IMR-90 (cell line): ENCODE measurements at regions not wholly inside any gene's neighbourhood (a gene's known extent, or its start where the extent isn't known, plus 50 kb on each side); places are given as distances from the start of the nearest gene placed in this dataset.

ENCODE experiments used
- ATAC-seq: fragments of 200-7000 bp; cut with Tn5 transposase; 2 replicates; pipeline ENCODE4 v1.9.1; 2020; ENCODE audit warnings: low read depth, mild to moderate bottlenecking, moderate library complexity
- BruUV-seq: library from RNA; stranded (reverse); fragments of 400-500 nt; replicated peaks from 2 replicates; lab custom pipeline; 2021; lab: Mats Ljungman, UMichigan
- CTCF ChIA-PET: fragments of 300-600 bp; formaldehyde crosslinking; extraction: SDS; loops from one replicate; lab custom pipeline; 2021; ENCODE audit warnings: antibody characterized with exemption; lab: Yijun Ruan, JAX
- POLR2A ChIA-PET: fragments of 300-600 bp; sonication (Branson Sonifier 250); formaldehyde crosslinking; loops from one replicate; lab custom pipeline; 2022; ENCODE audit warnings: antibody characterized with exemption; ENCODE audit not compliant: unreplicated experiment; lab: Charles Lee
- DNase-seq: peaks from one replicate; pipeline ENCODE4 v3.0.0; 2013
- H2AFZ ChIP-seq: replicated peaks from 2 replicates; pipeline ENCODE3; 2013; ENCODE audit warnings: low read length, mild to moderate bottlenecking; ENCODE audit not compliant: poor library complexity
- H2AK5ac ChIP-seq: 2 replicates; pipeline ENCODE4 v1.6.1; 2013; ENCODE audit warnings: low read depth, low read length, inconsistent platforms
- H2AK9ac ChIP-seq: replicated peaks from 2 replicates; pipeline ENCODE3; 2013; ENCODE audit warnings: mild to moderate bottlenecking, low read depth, low read length, moderate library complexity; ENCODE audit not compliant: poor library complexity
- H2BK120ac ChIP-seq: 2 replicates; pipeline ENCODE4 v1.6.1; 2013; ENCODE audit warnings: low read depth, low read length, inconsistent platforms
- H2BK15ac ChIP-seq: 3 replicates; pipeline ENCODE4 v1.6.1; 2013; ENCODE audit warnings: low read depth, low read length, inconsistent platforms
- H2BK20ac ChIP-seq: 2 replicates; pipeline ENCODE4 v1.6.1; 2013; ENCODE audit warnings: low read depth, mild to moderate bottlenecking, inconsistent platforms, low read length, moderate library complexity
- H2BK5ac ChIP-seq: 2 replicates; pipeline ENCODE4 v1.6.1; 2013; ENCODE audit warnings: mild to moderate bottlenecking, low read depth, low read length, inconsistent platforms; ENCODE audit not compliant: poor library complexity, severe bottlenecking
- H3K14ac ChIP-seq: replicated peaks from 2 replicates; pipeline ENCODE4 v1.6.1; 2013; ENCODE audit warnings: low read depth, low read length, inconsistent platforms
- H3K18ac ChIP-seq: 2 replicates; pipeline ENCODE4 v1.6.1; 2013; ENCODE audit warnings: low read depth, low read length, control low read depth
- H3K23ac ChIP-seq: 2 replicates; pipeline ENCODE4 v1.6.1; 2013; ENCODE audit warnings: low read depth, low read length, inconsistent platforms
- H3K27ac ChIP-seq: 2 replicates; pipeline ENCODE4 v1.5.1; 2013; ENCODE audit warnings: mild to moderate bottlenecking, control low read depth, low read length; ENCODE audit not compliant: insufficient read depth
- H3K27me3 ChIP-seq: 2 replicates; pipeline ENCODE4 v1.6.1; 2013; ENCODE audit warnings: low read length; ENCODE audit not compliant: control insufficient read depth, insufficient read depth
- H3K36me3 ChIP-seq: 2 replicates; pipeline ENCODE4 v1.6.1; 2013; ENCODE audit warnings: low read length, mixed read lengths; ENCODE audit not compliant: control insufficient read depth, insufficient read depth
- H3K4ac ChIP-seq: 2 replicates; pipeline ENCODE4 v1.6.1; 2013; ENCODE audit warnings: low read depth, low read length, inconsistent platforms
- H3K4me1 ChIP-seq: 2 replicates; pipeline ENCODE4 v1.6.1; 2013; ENCODE audit warnings: low read length, mixed read lengths; ENCODE audit not compliant: control insufficient read depth, insufficient read depth
- H3K4me2 ChIP-seq: 2 replicates; pipeline ENCODE4 v1.6.1; 2013; ENCODE audit warnings: low read depth, mild to moderate bottlenecking, control low read depth, low read length, moderate library complexity
- H3K4me3 ChIP-seq: 2 replicates; pipeline ENCODE4 v1.5.1; 2013; ENCODE audit warnings: low read depth, mild to moderate bottlenecking, control low read depth, low read length, moderate library complexity; ENCODE audit not compliant: insufficient read depth
- H3K56ac ChIP-seq: 2 replicates; pipeline ENCODE4 v1.6.1; 2013; ENCODE audit warnings: low read length, inconsistent platforms; ENCODE audit not compliant: insufficient read depth; ENCODE audit errors: extremely low read depth
- H3K79me1 ChIP-seq, 2 experiments: 2 replicates each; pipeline ENCODE4 v1.6.1; 2013; ENCODE audit warnings: low read length in 2 of 2, inconsistent platforms in 1 of 2, low read depth in 1 of 2
- H3K9ac ChIP-seq: 2 replicates; pipeline ENCODE4 v1.6.1; 2013; ENCODE audit warnings: low read depth, low read length, control low read depth
- H3K9me1 ChIP-seq: 2 replicates; pipeline ENCODE4 v1.6.1; 2013; ENCODE audit warnings: low read length, inconsistent platforms; ENCODE audit not compliant: insufficient read depth
- H3K9me3 ChIP-seq: 2 replicates; pipeline ENCODE4 v1.6.1; 2013; ENCODE audit warnings: low read length; ENCODE audit not compliant: control insufficient read depth, insufficient read depth
- H4K20me1 ChIP-seq: 2 replicates; pipeline ENCODE4 v1.6.1; 2013; ENCODE audit warnings: low read length, inconsistent platforms; ENCODE audit not compliant: insufficient read depth
- H4K5ac ChIP-seq: 2 replicates; pipeline ENCODE4 v1.6.1; 2013; ENCODE audit warnings: mild to moderate bottlenecking, low read depth, low read length, control low read depth
- H4K8ac ChIP-seq, 2 experiments: 2 replicates each; pipeline ENCODE4 v1.6.1; 2013; ENCODE audit warnings: low read depth in 2 of 2, low read length in 2 of 2, control low read depth in 1 of 2, inconsistent platforms in 1 of 2
- H4K91ac ChIP-seq: 2 replicates; pipeline ENCODE4 v1.6.1; 2013; ENCODE audit warnings: low read depth, low read length, inconsistent platforms; ENCODE audit not compliant: insufficient read depth
- CEBPB ChIP-seq: IDR thresholded peaks from 2 replicates; pipeline ENCODE4 v1.6.1; 2012; ENCODE audit warnings: low read depth, low read length, improper control_type of control experiment
- CHD1 ChIP-seq: IDR thresholded peaks from 2 replicates; pipeline ENCODE4 v1.6.1; 2012; ENCODE audit warnings: low read depth, low read length, improper control_type of control experiment
- MAFK ChIP-seq: IDR thresholded peaks from 2 replicates; pipeline ENCODE4 v1.6.1; 2012; ENCODE audit warnings: low read depth, low read length, improper control_type of control experiment
- MAZ ChIP-seq: IDR thresholded peaks from 2 replicates; pipeline ENCODE4 v1.6.1; 2012; ENCODE audit warnings: low read depth, mild to moderate bottlenecking, low read length, improper control_type of control experiment, moderate library complexity, borderline replicate concordance
- NFE2L2 ChIP-seq: fragments of 150-350 bp; IDR thresholded peaks from 2 replicates; pipeline ENCODE4 v1.6.1; 2016; ENCODE audit warnings: low read depth, mild to moderate bottlenecking, low read length
- RAD21 ChIP-seq: IDR thresholded peaks from 2 replicates; pipeline ENCODE4 v1.6.1; 2012; ENCODE audit warnings: low read length, improper control_type of control experiment
- RCOR1 ChIP-seq: IDR thresholded peaks from 2 replicates; pipeline ENCODE4 v1.6.1; 2012; ENCODE audit warnings: mild to moderate bottlenecking, low read length, improper control_type of control experiment; ENCODE audit not compliant: insufficient replicate concordance
- RFX5 ChIP-seq: IDR thresholded peaks from 2 replicates; pipeline ENCODE4 v1.8.0; 2012; ENCODE audit warnings: low read depth, mild to moderate bottlenecking, low read length, moderate library complexity
- SMC3 ChIP-seq: fragments of 150-350 bp; IDR thresholded peaks from 2 replicates; pipeline ENCODE4 v1.6.1; 2016; ENCODE audit warnings: low read depth, mild to moderate bottlenecking, antibody characterized with exemption, low read length, moderate library complexity
- WGBS, 2 experiments: methylation state at CpG; one replicate each; pipeline versions ENCODE4 v1.1.5 to v1.1.7; 2013; ENCODE audit warnings: missing lambda C conversion rate in 2 of 2; ENCODE audit not compliant: insufficient read length in 1 of 2; ENCODE audit errors: extremely low coverage in 2 of 2; 5-methylcytosine and 5-hydroxymethylcytosine counted together
- dilution Hi-C: fragments of 300-500 bp; cut with HindIII; formaldehyde crosslinking; loops from one replicate; pipeline ENCODE4 v1.14.3; 2018; ENCODE audit warnings: low sequenced_read_pairs; ENCODE audit not compliant: unreplicated experiment
- in situ Hi-C: fragments of 300-500 bp; cut with MboI; formaldehyde crosslinking; loops from 3 replicates; pipeline ENCODE4 v1.14.3; 2019; ENCODE audit warnings: low sequenced_read_pairs, inconsistent platforms, mixed read lengths
- intact Hi-C: fragments of 100-400 bp; cut with micrococcal nuclease; formaldehyde crosslinking; loops from 2 replicates; pipeline ENCODE4 v1.10.0; 2022

- no peak overlapping the region for H2BK15ac ChIP-seq
- no peak overlapping the region for H3K4me3 ChIP-seq
- dilution Hi-C loops = no loop called here
- no peak overlapping the region for H3K23ac ChIP-seq
- H3K9ac ChIP-seq = no peak overlapping the region
- ChIA-PET CTCF (no interaction called here), POLR2A (no interaction called here)
- 0% methylated on average over 1 of the region's 1 CpG; no CpG with 5 or more reads in 1 of the 2 experiments for WGBS, 2 experiments
- H4K91ac ChIP-seq = no peak overlapping the region
- ATAC-seq = no peak
- no peak overlapping the region for H3K4me2 ChIP-seq
- H2BK5ac ChIP-seq = no peak overlapping the region
- no peaks in the 10 kb centered on the region for H3K79me1 ChIP-seq
- in situ Hi-C loops = no loop called here
- H3K27ac ChIP-seq = no peak overlapping the region
- H2BK20ac ChIP-seq = no peak overlapping the region
- H2AK9ac ChIP-seq = no peak overlapping the region
- H3K14ac ChIP-seq = no peak overlapping the region
- no peak overlapping the region for H2AK5ac ChIP-seq
- no peak overlapping the region for H3K4ac ChIP-seq
- no peak overlapping the region for H2BK120ac ChIP-seq
- H3K36me3 ChIP-seq = no peaks in the 10 kb centered on the region
- no peaks in the 10 kb centered on the region for H4K20me1 ChIP-seq
- no peak for TF ChIP-seq CEBPB
- TF ChIP-seq CHD1 = no peak
- no peak for TF ChIP-seq RCOR1
- no peak for TF ChIP-seq SMC3
- TF ChIP-seq MAFK = no peak
- TF ChIP-seq MAZ = no peak
- TF ChIP-seq NFE2L2 = no peak
- no peak for TF ChIP-seq RAD21
- no peak for TF ChIP-seq RFX5
- no peaks in the 10 kb centered on the region for H3K9me1 ChIP-seq
- no peaks in the 10 kb centered on the region for H3K27me3 ChIP-seq
- peaks cover 6% of the 10 kb centered on the region; the same call in 1 of the 2 replicates for H3K9me3 ChIP-seq
- no peak overlapping the region for H3K56ac ChIP-seq
- intact Hi-C loops = no loop called here
- no TSS peak for BruUV-seq
- no peak overlapping the region for H4K8ac ChIP-seq
- no peak for DNase-seq
- no peak overlapping the region for H3K18ac ChIP-seq
- H2AFZ ChIP-seq = no peak overlapping the region
- no peak overlapping the region for H4K5ac ChIP-seq
- H3K4me1 ChIP-seq = no peaks in the 10 kb centered on the region
Measured at GRCh38 chr7:85931919-85932318, 711.8 kb upstream of the GRM3 start.
